ENCODE measurements at regions not wholly inside any gene's neighbourhood (a gene's known extent, or its start where the extent isn't known, plus 50 kb on each side); places are given as distances from the start of the nearest gene placed in this dataset.

DNA sequence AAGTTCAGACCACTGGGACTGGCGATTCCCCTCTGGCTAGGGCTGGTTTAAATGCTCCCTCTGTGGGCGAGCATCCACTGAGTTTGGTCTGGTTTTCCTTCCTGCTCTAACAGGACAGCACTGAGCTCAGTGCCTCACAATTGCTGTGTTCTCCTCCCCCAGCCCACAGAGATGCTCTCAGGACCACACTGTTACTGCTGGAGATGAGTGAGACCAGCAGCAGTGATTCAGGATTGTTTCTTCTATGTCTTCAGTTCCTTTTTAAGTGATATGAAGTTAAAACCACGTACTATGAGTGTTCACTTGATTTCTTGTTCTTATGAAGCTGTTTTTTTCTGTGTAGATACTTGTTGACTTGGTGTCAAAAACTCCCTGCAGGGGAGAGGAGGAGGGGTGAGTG lies 180.4 kb upstream of the COL8A1 start:
- Histone ChIP-seq H2AFZ (ENCODE audit: low read length) (peak overlapping the region; percentile 14), H3K27ac (ENCODE audit: insufficient read depth, low read length) (no peak overlapping the region), H4K20me1 (ENCODE audit: control insufficient read depth, extremely low read depth, insufficient read depth, low read length) (no peaks in the 10 kb centered on the region), H3K79me2 (ENCODE audit: control insufficient read depth, insufficient read depth, low read length) (no peaks in the 10 kb centered on the region), H3K4me3 (replicated peaks in 1 of 4; ENCODE audit: control extremely low read depth in 1 of 4, insufficient read depth in 1 of 4, low read depth in 3 of 4, low read length in 4 of 4) (no peak overlapping the region), H3K9ac (ENCODE audit: insufficient read depth, low read length) (no peak overlapping the region), H3K4me2 (ENCODE audit: extremely low read depth, insufficient read depth, low read length) (no peak overlapping the region), H3K36me3 (ENCODE audit: control insufficient read depth, insufficient read depth, low read length) (no peaks in the 10 kb centered on the region), H3K4me1 (ENCODE audit: control insufficient read depth, extremely low read depth, insufficient read depth, low read length) (no peaks in the 10 kb centered on the region), H3K9me3 (ENCODE audit: control insufficient read depth, insufficient read depth, low read depth, low read length) (no peaks in the 10 kb centered on the region), H3K27me3 (ENCODE audit: control insufficient read depth, insufficient read depth, low read length) (no peaks in the 10 kb centered on the region)
- TF ChIP-seq, protein P1, sequence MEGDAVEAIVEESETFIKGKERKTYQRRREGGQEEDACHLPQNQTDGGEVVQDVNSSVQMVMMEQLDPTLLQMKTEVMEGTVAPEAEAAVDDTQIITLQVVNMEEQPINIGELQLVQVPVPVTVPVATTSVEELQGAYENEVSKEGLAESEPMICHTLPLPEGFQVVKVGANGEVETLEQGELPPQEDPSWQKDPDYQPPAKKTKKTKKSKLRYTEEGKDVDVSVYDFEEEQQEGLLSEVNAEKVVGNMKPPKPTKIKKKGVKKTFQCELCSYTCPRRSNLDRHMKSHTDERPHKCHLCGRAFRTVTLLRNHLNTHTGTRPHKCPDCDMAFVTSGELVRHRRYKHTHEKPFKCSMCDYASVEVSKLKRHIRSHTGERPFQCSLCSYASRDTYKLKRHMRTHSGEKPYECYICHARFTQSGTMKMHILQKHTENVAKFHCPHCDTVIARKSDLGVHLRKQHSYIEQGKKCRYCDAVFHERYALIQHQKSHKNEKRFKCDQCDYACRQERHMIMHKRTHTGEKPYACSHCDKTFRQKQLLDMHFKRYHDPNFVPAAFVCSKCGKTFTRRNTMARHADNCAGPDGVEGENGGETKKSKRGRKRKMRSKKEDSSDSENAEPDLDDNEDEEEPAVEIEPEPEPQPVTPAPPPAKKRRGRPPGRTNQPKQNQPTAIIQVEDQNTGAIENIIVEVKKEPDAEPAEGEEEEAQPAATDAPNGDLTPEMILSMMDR (conservative IDR thresholded peaks at IDR 0.05 in 1 of 2, IDR thresholded peaks at IDR 0.05 in 1 of 2; ENCODE audit: low read depth in 1 of 2, low read length in 2 of 2), result no peak
- TF ChIP-seq EZH2 (IDR thresholded peaks at IDR 0.05; ENCODE audit: low read length, missing control alignments), result no peak
- no peak for DNase-seq (ENCODE audit: low read depth in 2 of 2)

DNA sequence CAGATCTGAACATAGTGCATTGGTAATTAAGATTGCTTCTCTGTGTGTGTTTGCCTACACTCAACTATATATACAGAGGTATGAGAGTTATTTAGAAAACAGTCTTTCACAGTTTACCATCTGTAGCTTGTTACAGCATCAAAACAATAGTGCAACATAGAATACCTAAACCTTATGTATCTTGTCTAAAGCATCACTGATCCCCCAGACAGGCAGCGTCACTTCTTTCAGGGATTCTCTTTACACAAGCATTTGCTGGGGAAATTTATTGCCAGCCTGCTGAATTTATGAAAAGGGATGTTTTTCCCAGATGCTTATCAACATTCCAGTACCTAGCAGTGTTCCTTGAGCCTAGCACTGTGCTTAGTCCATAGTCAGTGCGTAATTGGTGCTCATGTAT lies 195.8 kb upstream of the COL8A1 start:
- H3K9me3 ChIP-seq (ENCODE audit: control insufficient read depth, insufficient read depth, low read depth, low read length), result no peaks in the 10 kb centered on the region
- H3K4me2 ChIP-seq (ENCODE audit: extremely low read depth, insufficient read depth, low read length), result no peak overlapping the region
- H3K9ac ChIP-seq (ENCODE audit: insufficient read depth, low read length), result no peak overlapping the region
- H3K36me3 ChIP-seq (ENCODE audit: control insufficient read depth, insufficient read depth, low read length), result no peaks in the 10 kb centered on the region
- H3K27ac ChIP-seq (ENCODE audit: insufficient read depth, low read length), result no peak overlapping the region
- H3K79me2 ChIP-seq (ENCODE audit: control insufficient read depth, insufficient read depth, low read length), result no peaks in the 10 kb centered on the region
- no peak for DNase-seq (ENCODE audit: low read depth in 2 of 2)
- no peak overlapping the region for H3K4me3 ChIP-seq (replicated peaks in 1 of 4; ENCODE audit: control extremely low read depth in 1 of 4, insufficient read depth in 1 of 4, low read depth in 3 of 4, low read length in 4 of 4)
- no peaks in the 10 kb centered on the region for H3K27me3 ChIP-seq (ENCODE audit: control insufficient read depth, insufficient read depth, low read length)
- H4K20me1 ChIP-seq (ENCODE audit: control insufficient read depth, extremely low read depth, insufficient read depth, low read length), result no peaks in the 10 kb centered on the region
- H3K4me1 ChIP-seq (ENCODE audit: control insufficient read depth, extremely low read depth, insufficient read depth, low read length), result no peaks in the 10 kb centered on the region
- TF ChIP-seq EZH2 (IDR thresholded peaks at IDR 0.05; ENCODE audit: low read length, missing control alignments), result no peak
- TF ChIP-seq, protein P1 (conservative IDR thresholded peaks at IDR 0.05 in 1 of 2, IDR thresholded peaks at IDR 0.05 in 1 of 2; ENCODE audit: low read depth in 1 of 2, low read length in 2 of 2), result no peak
- H2AFZ ChIP-seq (ENCODE audit: low read length), result no peak overlapping the region

DNA sequence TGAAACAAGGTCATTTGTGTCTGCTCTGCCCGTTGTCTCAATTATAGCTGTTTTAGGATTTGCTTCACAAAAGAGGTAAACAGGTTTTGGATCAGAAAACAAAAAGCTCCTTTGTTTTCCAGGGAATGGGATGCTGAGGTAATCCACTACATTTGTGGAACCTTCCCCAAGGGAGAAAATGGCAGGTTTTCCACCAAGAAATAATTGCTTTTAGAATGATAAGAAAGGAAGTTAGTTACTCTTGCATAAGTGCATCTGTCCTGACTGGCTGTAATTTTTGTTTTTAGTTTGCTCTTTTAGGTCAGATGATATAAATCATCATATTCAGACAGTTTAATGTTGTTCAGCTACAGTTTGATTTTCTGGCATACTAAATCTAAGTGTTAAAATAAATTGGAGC lies 198.5 kb upstream of the COL8A1 start:
- no peaks in the 10 kb centered on the region for H3K9me3 ChIP-seq (ENCODE audit: control insufficient read depth, insufficient read depth, low read depth, low read length)
- H3K27ac ChIP-seq (ENCODE audit: insufficient read depth, low read length), result no peak overlapping the region
- H3K9ac ChIP-seq (ENCODE audit: insufficient read depth, low read length), result no peak overlapping the region
- no peaks in the 10 kb centered on the region for H3K4me1 ChIP-seq (ENCODE audit: control insufficient read depth, extremely low read depth, insufficient read depth, low read length)
- no peaks in the 10 kb centered on the region for H3K79me2 ChIP-seq (ENCODE audit: control insufficient read depth, insufficient read depth, low read length)
- H4K20me1 ChIP-seq (ENCODE audit: control insufficient read depth, extremely low read depth, insufficient read depth, low read length), result no peaks in the 10 kb centered on the region
- H3K4me3 ChIP-seq (replicated peaks in 1 of 4; ENCODE audit: control extremely low read depth in 1 of 4, insufficient read depth in 1 of 4, low read depth in 3 of 4, low read length in 4 of 4), result no peak overlapping the region
- peak in 1 of 2 donors; percentile 28 for DNase-seq (ENCODE audit: low read depth in 2 of 2)
- no peak overlapping the region for H3K4me2 ChIP-seq (ENCODE audit: extremely low read depth, insufficient read depth, low read length)
- H3K27me3 ChIP-seq (ENCODE audit: control insufficient read depth, insufficient read depth, low read length), result no peaks in the 10 kb centered on the region
- no peak overlapping the region for H2AFZ ChIP-seq (ENCODE audit: low read length)
- H3K36me3 ChIP-seq (ENCODE audit: control insufficient read depth, insufficient read depth, low read length), result no peaks in the 10 kb centered on the region
- TF ChIP-seq, protein P1 (conservative IDR thresholded peaks at IDR 0.05 in 1 of 2, IDR thresholded peaks at IDR 0.05 in 1 of 2; ENCODE audit: low read depth in 1 of 2, low read length in 2 of 2), result no peak
- TF ChIP-seq EZH2 (IDR thresholded peaks at IDR 0.05; ENCODE audit: low read length, missing control alignments), result no peak
